A204.1 (cell line): ENCODE measurements at regions not wholly inside any gene's neighbourhood (a gene's known extent, or its start where the extent isn't known, plus 50 kb on each side); places are given as distances from the start of the nearest gene placed in this dataset.
"Not testable (repeated sequence)": the region's sequence is repeated elsewhere in the genome, so short reads cannot be mapped to it uniquely, and the experiment has no call there.

ENCODE experiments used
- FAIRE-seq: peaks from 2 replicates; lab custom pipeline; 2012; peaks lifted over from hg19 to GRCh38; lab: Jason Lieb, UNC

DNA sequence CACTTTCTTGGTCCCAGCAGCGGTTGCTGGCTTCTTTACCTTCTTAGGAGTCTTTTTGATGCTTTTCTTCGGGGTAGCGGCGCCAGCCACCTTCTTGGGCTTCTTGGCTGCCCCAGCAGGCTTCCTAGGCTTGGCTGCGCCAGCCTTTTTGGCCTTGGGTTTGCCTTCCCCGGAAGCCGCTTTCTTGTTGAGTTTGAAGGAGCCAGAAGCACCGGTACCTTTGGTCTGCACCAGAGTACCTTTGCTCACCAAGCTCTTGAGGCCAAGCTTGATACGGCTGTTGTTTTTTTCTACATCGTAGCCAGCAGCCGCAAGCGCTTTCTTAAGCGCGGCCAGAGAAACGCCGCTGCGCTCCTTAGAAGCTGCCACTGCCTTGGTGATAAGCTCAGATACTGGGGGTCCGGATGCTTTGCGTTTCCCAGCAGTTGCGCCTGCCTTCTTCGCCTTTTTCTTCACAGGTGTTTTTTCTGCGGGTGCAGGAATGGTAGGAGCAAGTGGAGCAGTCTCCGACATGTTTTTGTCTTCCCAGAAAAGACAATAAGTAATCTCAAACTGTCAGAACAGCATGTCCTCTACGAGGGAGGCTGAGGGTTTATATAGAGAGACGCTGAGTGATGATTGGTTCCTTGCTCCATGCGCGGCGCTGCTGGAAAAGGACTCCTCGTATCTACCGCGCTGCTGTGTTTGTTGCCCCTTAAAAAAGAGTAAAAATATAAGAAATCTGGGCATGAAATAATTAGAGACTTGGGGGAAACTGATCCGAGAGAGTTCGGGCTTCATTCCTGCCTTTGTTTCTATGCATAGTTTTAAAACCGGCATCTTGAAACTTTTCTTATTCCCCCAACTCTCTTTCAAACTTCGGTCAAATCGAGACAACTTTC, 130.3 kb upstream of the BTN3A2 start:
- peak; percentile 78 for FAIRE-seq

GRCh38 chr6:26235302-26235670, 129.7 kb upstream of the BTN3A2 start:
- no peak for FAIRE-seq

- FAIRE-seq = not testable (repeated sequence)
These were observed 125.6 kb upstream of the BTN3A2 start for GRCh38 chr6:26239415-26239814.

DNA sequence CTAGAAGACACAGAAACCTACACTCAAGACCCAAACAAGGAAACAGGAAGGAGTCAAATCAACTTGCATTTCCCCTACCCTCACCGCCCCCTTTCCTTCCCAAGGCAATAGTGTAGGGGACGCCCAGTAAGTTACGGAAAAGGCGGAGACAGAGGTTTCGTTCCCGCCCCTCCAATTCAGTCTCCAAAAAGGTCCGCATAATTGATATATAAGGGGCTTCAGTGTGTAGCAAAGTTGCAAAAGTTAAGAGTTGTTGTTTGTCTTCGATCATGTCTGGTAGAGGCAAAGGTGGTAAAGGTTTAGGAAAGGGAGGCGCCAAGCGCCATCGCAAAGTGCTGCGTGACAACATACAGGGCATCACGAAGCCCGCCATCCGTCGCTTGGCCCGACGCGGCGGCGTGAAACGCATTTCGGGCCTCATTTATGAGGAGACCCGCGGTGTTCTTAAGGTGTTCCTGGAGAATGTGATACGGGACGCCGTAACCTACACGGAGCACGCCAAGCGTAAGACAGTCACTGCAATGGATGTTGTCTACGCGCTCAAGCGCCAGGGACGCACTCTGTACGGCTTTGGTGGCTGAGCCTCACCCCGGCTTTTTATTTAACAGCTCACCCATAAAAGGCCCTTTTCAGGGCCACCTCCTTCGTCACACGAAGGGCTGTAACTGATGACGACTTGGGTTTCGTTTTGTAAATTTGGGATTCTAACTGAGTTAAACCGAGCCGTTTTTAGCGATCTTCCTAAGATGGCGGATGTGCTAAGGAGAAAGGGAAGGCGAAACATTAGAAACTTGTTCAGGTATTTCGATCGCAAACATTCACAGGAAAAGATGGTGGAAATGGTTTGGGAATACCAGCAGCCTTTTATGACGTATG, 124.6 kb upstream of the BTN3A2 start:
- FAIRE-seq = peak; percentile 74

DNA sequence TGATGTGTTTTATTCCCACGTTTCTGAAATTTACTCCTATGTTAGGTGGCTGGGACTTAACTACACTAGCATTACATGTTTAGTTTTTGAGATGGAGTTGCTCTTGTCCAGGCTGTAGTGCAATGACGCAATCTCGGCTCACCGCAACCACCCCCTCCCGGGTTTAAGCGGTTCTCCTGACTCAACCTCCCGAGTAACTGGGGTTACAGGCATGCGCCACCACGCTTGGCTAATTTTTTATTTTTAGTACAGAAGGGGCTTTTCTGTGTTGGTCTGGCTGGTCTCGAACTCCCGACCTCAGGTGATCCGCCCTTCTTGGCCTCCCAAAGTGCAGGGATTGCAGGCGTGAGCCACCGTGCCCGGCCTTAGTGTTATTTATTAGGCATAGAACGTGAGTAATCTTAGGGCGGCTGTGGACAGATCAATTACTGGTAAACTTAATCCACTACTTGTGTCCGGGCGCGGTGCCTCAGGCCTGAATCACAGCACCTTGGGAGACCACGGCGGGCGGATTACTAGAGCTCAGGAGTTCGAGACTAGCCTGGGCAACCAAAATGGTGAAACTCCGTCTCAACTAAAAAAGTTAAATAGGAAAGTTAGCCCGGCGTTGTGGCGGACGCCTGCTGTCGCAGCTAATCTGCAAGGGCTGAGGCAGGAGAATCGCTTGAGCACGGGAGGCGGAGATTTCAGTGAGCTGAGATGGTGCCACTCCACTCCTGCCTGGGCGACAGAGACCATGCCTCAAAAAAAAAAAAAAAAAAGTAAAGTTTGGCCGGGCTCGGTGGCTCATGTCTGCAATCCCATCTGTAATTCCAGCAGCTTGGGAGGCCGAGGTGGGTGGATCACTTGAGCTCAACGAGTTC, 123.7 kb upstream of the BTN3A2 start:
- FAIRE-seq = no peak

DNA sequence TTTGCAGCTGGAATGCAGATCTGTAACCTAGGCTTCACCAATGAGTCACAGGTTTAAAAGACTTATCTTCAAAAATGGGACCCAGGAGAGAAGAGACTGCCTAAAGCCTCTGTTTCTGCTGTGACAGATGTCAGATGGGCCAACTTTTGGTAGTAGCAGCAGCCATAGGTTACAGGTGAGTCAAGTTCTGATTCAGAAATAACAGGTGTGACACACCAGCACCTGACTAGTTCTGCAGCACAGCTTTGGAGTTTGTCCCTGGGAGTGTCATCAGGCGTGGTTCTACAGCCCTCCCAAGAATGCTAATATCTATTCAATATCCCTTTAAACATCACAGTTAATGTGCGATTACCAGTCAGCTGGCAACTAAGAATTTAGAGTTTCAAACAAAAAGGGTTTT, 121.9 kb upstream of the BTN3A2 start:
- no peak for FAIRE-seq

GRCh38 chr6:26243752-26244151, 121.2 kb upstream of the BTN3A2 start:
- FAIRE-seq = no peak

GRCh38 chr6:26246058-26246457, 118.9 kb upstream of the BTN3A2 start:
- FAIRE-seq = no peak

GRCh38 chr6:26246553-26246952, 118.4 kb upstream of the BTN3A2 start:
- no peak for FAIRE-seq

DNA sequence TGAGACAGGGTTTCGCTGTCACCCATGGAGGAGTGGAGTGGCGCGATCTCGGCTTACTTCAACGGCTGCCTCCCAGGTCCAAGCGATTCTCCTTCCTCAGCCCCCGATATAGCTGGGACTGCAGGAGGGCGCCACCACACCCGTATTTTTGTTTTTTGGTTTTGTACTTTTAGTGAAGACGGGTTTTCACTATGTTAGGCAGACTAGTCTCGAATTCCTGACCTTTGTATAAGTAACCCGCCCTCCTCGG, 115.4 kb upstream of the BTN3A2 start:
- FAIRE-seq = no peak

GRCh38 chr6:26249957-26250697, 114.9 kb upstream of the BTN3A2 start:
- no peak for FAIRE-seq

DNA sequence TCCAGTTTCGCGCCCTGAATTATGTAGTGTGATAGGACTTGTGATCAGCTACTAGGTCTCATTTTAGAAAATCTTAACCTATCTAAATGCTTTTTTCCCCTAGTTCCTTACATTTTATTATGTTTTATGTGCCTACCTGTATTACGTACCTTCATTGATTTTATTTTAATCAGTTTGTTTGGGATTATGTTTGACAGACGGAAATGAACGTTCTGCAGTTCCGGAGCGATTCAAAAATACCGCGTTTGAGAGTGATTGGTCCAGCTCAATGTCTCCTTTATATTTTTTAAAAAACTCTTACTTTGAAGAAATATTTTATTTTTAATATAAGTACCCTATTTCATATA, 114.3 kb upstream of the BTN3A2 start:
- FAIRE-seq = peak; percentile 79

- peak; percentile 99 for FAIRE-seq
These were observed 113.5 kb upstream of the BTN3A2 start for GRCh38 chr6:26251354-26252076.

GRCh38 chr6:26252077-26252472, 112.9 kb upstream of the BTN3A2 start:
- no peak for FAIRE-seq

GRCh38 chr6:26254724-26255123, 110.3 kb upstream of the BTN3A2 start:
- FAIRE-seq = no peak

DNA sequence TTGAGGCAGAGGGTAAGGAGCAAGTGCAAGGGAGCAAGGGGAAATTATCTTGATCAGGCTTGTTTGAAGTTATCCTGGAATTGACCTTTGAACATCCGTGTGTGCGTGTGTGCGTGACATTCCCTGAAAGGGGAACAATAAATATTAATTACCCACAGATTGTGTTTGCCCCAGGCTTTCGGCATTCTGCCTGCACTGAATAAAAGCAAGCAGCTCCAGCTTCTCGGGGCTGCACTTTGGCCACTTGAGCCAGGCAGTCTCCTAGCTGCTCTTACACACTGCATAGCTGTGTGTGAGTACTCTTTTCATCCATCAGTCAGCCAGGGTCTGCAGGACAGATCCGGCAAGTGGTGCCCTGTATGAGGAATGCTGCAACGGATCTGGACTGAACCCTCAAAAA, 107.7 kb upstream of the BTN3A2 start:
- no peak for FAIRE-seq

DNA sequence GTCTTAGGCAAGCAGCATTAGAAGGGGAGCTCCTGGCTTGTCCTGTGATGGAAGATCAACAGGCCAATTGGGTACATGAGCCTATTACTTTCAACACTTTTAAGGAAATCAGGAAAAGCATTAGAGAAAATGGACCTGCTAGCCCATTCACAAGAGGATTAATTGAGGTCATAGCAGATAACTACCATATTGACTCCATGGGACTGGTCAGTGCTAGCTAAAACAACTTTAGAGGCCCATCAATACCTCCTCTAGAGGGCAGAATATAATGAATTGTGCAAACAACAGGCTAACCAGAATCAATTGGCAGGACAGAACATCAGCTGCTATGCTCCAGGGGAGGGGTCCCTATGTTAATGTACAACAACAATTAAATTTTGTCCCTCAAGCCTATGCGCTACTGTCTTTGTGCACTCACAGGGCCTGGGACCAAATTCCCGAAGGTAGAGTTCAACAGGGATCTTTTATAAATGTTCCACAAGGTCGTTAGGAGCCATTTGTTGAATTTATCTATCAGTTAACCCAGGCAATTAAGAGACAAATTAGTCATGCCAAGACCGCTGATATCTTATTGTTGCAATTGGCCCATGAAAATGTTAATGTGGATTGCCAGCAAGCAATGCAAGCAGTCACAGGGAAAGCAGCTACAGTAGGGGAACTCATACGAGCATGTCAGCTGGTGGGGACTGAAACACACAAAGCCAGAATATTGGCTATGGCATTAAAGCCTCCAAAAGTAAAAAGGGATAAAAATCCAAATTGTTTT, 106.6 kb upstream of the BTN3A2 start:
- FAIRE-seq = no peak

GRCh38 chr6:26260110-26260637, 104.8 kb upstream of the BTN3A2 start:
- FAIRE-seq = no peak

GRCh38 chr6:26260725-26261490, 104.1 kb upstream of the BTN3A2 start:
- no peak for FAIRE-seq

- no peak for FAIRE-seq
These were observed 100.5 kb upstream of the BTN3A2 start for GRCh38 chr6:26264547-26264946.
